ENCODE measurements at regions not wholly inside any gene's neighbourhood (a gene's known extent, or its start where the extent isn't known, plus 50 kb on each side); places are given as distances from the start of the nearest gene placed in this dataset.

DNA sequence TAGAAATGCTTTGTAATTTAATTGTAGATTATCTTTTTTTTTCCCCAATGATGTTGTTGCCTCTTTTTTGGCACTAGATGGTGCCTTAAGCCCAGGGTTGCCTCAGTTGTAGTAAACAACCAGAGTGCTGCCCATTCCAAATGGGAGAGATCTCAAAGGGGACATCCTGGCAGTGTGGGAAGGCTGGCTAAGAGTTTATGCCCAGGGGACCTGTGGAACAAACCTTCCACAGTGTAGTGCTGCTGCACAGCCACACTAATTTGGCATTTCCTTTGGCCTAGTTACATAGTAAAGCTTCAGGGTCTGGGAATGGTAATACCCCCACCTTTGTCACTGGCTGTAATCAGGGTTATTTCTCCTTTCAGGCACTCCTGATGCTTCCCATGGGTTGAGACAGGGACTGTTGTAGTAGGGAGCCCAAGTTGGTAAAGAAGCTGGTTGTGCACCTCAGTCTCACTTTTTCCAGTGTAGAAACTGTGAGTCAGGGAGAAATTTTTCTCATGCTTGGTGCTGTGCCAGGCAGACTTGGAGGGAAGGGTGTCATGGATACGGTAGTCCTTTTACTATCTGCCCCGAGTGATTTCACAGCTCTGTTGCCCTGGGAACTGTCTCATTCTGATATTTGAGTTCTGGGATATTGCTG is 177.8 kb upstream of the ECI2 start:
- DNase-seq, result peak; percentile 96

- no peak for DNase-seq
Observed at GRCh38 chr6:4311976-4312860, 176.8 kb upstream of the ECI2 start.

GRCh38 chr6:4309540-4309939 is 174.2 kb upstream of the ECI2 start:
- DNase-seq, result no peak

- no peak for DNase-seq
Observed at GRCh38 chr6:4308364-4308763, 173.0 kb upstream of the ECI2 start.

GRCh38 chr6:4304927-4305455 is 169.6 kb upstream of the ECI2 start:
- no peak for DNase-seq

GRCh38 chr6:4303638-4304037 is 168.3 kb upstream of the ECI2 start:
- DNase-seq, result no peak

- DNase-seq, result no peak
Observed at GRCh38 chr6:4302524-4302923, 167.1 kb upstream of the ECI2 start.

DNA sequence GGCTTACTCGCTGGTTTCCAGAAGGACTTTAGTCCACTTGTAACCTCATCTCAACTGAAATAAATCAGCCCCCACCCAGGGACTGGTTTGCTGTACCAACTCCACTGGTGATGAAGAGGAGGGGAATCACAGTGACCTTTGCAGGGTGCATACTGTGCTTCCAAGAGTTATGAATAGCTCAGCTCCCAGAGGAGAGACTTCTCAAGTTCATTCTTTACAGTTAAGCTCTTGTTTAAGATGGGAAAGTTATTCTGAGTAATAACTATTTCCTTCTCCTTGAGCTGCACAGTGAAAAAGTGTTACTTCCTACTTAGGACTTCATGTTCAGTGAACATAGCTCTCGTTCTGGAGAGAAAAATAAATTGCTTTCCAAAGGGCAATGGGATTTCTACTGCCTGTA is 166.5 kb upstream of the ECI2 start:
- no peak for DNase-seq

- no peak for DNase-seq
Observed at GRCh38 chr6:4300917-4301316, 165.5 kb upstream of the ECI2 start.

- peak; percentile 10 for DNase-seq
Observed at GRCh38 chr6:4299476-4299875, 164.1 kb upstream of the ECI2 start.

DNA sequence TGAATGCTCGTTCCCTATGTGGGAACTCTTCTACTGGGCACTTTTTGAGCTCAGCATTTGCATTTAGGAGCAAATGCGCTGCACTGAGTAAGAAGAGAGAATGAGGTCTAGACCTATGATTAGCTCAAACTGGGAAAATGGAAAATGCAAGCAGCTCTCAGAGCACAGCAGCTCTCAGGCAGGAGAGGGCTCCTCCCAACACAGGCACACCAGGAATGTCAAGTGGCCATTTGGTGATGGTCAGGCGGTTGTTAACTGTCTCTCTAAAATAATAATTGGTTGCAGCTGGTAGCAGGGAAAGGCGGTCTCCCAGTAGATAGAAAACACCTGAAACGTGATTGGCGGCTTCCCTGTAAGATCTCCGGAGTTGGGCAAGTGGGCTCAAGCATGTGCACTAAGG is 162.0 kb upstream of the ECI2 start:
- no peak for DNase-seq

GRCh38 chr6:4296552-4296951 is 161.2 kb upstream of the ECI2 start:
- DNase-seq, result no peak

DNA sequence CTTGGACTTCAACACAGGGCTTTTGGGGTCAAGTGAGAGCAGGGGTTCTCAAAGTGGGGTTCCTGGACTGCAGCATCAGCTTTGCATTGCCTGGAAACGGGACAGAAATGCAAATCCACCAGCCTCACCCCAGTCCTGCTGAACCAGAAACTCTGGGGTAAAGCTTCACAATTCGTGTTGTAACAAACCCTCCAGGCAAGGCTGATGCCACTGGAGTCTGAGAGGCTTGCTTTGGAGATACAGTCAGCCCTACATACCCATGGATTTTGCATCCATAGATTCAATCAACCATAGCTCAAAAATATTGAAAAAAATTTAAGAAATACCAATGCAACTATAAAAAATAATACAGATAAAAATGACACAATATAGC is 160.4 kb upstream of the ECI2 start:
- no peak for DNase-seq

DNA sequence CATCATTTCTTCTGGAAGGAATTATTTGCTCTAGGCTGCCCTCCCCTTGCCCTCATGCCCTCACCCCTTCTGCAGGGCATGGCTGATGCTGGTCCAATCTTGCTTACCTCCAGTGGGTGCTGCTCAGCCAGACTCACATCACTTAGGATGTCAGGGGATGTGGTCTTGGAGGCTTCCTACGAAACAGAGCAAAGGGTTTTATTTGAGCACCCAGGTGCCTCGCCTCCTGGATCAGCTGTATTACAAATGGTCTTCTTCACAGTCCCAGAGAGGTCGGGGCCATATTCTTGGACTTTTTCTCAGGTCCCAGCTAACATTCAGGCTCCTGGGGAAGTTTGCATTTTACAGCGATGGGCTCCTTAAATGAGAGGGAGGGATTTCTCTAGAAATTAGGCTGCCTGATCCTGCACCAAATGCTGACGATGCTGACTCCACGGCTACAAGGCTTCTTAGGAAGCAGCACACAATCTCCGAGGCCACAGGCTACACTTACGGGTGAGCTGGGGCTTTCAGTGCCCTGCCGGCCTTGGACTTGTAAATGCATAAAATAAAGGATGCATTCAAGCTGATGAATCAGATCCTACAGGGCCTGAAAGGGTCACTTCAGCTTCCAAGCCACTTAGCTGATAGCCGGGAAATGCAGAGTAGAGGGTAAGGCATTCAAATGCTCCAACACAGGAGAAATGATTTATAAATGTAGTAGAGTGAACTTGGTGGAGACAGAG is 159.8 kb upstream of the ECI2 start:
- DNase-seq, result no peak

GRCh38 chr6:4294636-4295035 is 159.3 kb upstream of the ECI2 start:
- no peak for DNase-seq

- peak; percentile 33 for DNase-seq
Observed at GRCh38 chr6:4291453-4292403, 156.4 kb upstream of the ECI2 start.

DNA sequence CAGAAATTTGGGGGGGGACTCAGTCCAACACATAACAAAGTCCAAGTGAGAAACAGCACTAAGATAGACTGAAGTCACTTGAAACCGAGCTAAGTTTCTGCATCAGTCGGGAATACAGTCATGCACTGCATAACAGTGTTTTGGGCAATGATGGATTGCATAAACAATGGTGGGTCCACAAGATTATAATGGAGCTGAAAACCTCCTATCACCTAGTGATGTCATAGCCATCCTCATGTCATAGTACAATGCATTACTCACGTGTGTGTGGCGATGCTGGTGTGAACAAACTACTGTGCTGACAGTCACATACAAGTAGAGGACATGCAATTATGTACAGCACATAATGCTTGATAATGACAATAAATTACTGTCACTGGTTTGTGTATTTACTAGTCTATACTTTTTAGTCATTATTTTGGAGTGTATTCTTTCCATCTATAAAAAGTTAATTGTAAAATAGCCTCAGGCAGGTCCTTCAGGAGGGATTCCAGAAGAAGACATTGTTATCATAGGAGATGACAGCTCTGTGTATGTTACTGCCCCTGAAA is 154.5 kb upstream of the ECI2 start:
- no peak for DNase-seq

GRCh38 chr6:4287811-4288244 is 152.5 kb upstream of the ECI2 start:
- DNase-seq, result no peak

GRCh38 chr6:4287372-4287771 is 152.0 kb upstream of the ECI2 start:
- no peak for DNase-seq

GRCh38 chr6:4282926-4283325 is 147.6 kb upstream of the ECI2 start:
- DNase-seq, result no peak

DNA sequence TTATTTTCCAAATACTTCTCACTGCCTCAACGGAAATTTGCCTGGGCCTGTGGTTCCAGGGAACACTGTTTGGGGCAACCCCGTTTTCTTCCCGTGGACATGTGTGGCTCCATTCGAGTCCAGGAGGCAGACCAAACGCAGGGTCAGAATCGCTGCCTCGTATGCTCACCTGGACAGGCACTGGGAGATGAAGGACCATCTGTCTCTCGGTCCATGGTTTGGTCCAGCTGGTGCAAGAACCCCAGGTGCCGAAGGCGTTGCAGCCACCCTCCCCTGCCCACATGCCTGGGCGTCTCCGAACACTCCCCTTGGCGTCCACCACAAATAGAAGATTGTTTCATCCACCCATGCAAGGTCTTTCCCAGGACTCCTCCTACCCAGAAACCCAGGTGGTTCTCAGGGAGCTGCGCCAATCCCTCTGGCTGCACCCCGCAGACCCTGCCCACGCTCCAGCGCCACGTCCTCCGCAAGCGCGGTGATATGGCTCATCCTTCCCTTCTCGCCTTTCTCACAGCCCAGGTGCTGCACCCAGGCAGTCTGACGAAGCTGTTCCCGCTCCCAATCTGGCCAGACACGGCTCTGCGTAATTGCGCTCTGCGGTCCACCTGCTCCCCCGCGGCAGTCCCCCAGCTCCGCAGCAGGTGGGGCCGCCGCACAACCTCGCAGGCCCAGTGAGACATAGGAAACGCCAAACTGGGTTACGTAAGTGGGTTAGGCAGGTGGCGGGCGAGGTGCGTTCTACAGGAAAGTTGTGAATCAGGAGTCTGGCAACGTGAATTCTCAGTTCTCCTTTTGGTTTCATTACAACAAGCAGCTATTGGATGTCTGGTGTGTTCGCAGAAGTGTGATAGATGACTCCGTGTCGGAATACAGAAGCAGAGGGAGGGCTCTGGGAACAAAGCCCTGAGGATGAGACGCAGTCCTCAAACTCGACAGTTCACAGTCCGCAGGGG is 146.2 kb upstream of the ECI2 start:
- DNase-seq, result no peak

Measured in EL (cell line).